Progenitor cell of endocrine pancreas (in vitro differentiated cells): ENCODE measurements at regions not wholly inside any gene's neighbourhood (a gene's known extent, or its start where the extent isn't known, plus 50 kb on each side); places are given as distances from the start of the nearest gene placed in this dataset.

Source experiments
- DNase-seq: peaks from one replicate; pipeline ENCODE4 v3.0.0; 2021; ENCODE audit warnings: low spot score; ENCODE audit not compliant: unreplicated experiment
- H3K27ac Mint-ChIP-seq: 2 replicates; pipeline ENCODE4 v1.8.0; 2021; ENCODE audit warnings: mild to moderate bottlenecking, moderate library complexity, mixed read lengths
- H3K27me3 Mint-ChIP-seq: 2 replicates; pipeline ENCODE4 v1.8.0; 2021; ENCODE audit warnings: mixed read lengths
- H3K36me3 Mint-ChIP-seq: 2 replicates; pipeline ENCODE4 v1.8.0; 2022; ENCODE audit warnings: mixed read lengths; ENCODE audit not compliant: insufficient read depth
- H3K4me1 Mint-ChIP-seq: 2 replicates; pipeline ENCODE4 v1.8.0; 2021; ENCODE audit warnings: low read depth, mixed read lengths
- H3K4me3 Mint-ChIP-seq: 2 replicates; pipeline ENCODE4 v1.8.0; 2021; ENCODE audit warnings: low read depth, mild to moderate bottlenecking, moderate library complexity, mixed read lengths
- H3K9me3 Mint-ChIP-seq: 2 replicates; pipeline ENCODE4 v1.8.0; 2021; ENCODE audit warnings: low read depth, mixed read lengths
- TF ChIP-seq, protein P1 (sequence below): fragments of 200-600 bp; sonication (generic); IDR thresholded peaks from one replicate; pipeline ENCODE4 v1.5.0; 2021; ENCODE audit warnings: antibody characterized with exemption, mild to moderate bottlenecking; ENCODE audit not compliant: unreplicated experiment

- TF ChIP-seq, protein P1, sequence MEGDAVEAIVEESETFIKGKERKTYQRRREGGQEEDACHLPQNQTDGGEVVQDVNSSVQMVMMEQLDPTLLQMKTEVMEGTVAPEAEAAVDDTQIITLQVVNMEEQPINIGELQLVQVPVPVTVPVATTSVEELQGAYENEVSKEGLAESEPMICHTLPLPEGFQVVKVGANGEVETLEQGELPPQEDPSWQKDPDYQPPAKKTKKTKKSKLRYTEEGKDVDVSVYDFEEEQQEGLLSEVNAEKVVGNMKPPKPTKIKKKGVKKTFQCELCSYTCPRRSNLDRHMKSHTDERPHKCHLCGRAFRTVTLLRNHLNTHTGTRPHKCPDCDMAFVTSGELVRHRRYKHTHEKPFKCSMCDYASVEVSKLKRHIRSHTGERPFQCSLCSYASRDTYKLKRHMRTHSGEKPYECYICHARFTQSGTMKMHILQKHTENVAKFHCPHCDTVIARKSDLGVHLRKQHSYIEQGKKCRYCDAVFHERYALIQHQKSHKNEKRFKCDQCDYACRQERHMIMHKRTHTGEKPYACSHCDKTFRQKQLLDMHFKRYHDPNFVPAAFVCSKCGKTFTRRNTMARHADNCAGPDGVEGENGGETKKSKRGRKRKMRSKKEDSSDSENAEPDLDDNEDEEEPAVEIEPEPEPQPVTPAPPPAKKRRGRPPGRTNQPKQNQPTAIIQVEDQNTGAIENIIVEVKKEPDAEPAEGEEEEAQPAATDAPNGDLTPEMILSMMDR, result no peak
- Mint-ChIP-seq H3K27me3 (no peaks in the 10 kb centered on the region), H3K9me3 (no peaks in the 10 kb centered on the region), H3K4me1 (peaks cover 30% of the 10 kb centered on the region), H3K36me3 (peaks cover 2% of the 10 kb centered on the region), H3K27ac (no peak overlapping the region), H3K4me3 (no peak overlapping the region)
- DNase-seq, result no peak
Measured at GRCh38 chr13:105773241-105773640, 762.2 kb downstream of the EFNB2 start.

DNA sequence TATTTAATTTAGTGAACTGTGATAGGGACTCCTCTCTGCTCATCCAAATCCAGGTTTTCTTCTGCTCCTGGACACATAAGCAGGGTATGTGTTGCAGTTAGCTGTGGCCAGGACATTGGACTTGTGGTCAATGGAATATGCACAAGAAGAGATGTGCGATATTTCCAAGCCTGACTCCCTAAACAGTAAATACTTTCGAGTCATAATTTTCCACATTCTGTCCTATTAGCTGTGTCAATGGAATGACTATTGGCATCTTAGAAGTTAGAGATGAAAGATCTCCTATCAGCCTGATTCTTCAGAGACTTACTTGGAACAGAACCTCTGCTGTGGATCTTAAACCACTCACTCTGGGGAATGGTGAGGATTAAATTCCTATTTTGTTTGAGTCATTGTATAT lies 771.0 kb downstream of the EFNB2 start:
- Mint-ChIP-seq H3K27me3 (peaks cover 7% of the 10 kb centered on the region), H3K36me3 (no peaks in the 10 kb centered on the region), H3K9me3 (no peaks in the 10 kb centered on the region), H3K27ac (no peak overlapping the region), H3K4me1 (no peaks in the 10 kb centered on the region), H3K4me3 (no peak overlapping the region)
- no peak for DNase-seq
- TF ChIP-seq, protein P1, result no peak

DNA sequence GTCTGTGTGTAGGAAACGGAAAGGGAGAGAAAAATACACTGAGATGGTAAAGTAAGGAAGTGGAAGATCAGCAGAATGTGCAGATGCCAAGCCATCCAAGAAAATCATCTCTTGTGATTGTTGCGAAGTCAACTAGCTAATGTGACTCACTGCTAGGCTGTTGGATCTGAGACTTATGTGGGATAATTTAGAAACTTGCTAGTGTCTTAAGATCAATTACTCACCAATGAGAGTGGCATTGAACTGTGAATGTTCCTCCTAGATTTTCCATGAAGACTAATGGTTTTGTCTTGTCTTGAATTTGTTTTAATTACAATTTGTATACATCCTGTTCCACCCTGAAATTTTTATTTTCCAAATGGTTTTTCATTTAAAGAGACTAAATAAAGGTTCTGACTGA lies 771.6 kb downstream of the EFNB2 start:
- Mint-ChIP-seq H3K4me3 (no peak overlapping the region), H3K36me3 (no peaks in the 10 kb centered on the region), H3K9me3 (no peaks in the 10 kb centered on the region), H3K4me1 (no peaks in the 10 kb centered on the region), H3K27ac (no peak overlapping the region), H3K27me3 (peaks cover 7% of the 10 kb centered on the region)
- DNase-seq, result no peak
- TF ChIP-seq, protein P1, result no peak

- TF ChIP-seq, protein P1, result no peak
Measured at GRCh38 chr13:105762096-105762495, 773.4 kb downstream of the EFNB2 start.

GRCh38 chr13:105758918-105759860 lies 776.3 kb downstream of the EFNB2 start:
- H3K36me3 Mint-ChIP-seq, result no peaks in the 10 kb centered on the region
- no peaks in the 10 kb centered on the region for H3K9me3 Mint-ChIP-seq
- H3K4me3 Mint-ChIP-seq, result no peak overlapping the region
- H3K27ac Mint-ChIP-seq, result no peak overlapping the region
- no peaks in the 10 kb centered on the region for H3K4me1 Mint-ChIP-seq
- TF ChIP-seq, protein P1, result no peak
- no peaks in the 10 kb centered on the region for H3K27me3 Mint-ChIP-seq
- DNase-seq, result no peak

More at GRCh38 chr13:105762096-105762495, 773.4 kb downstream of the EFNB2 start:
- Mint-ChIP-seq H3K9me3 (no peaks in the 10 kb centered on the region), H3K4me3 (no peak overlapping the region), H3K4me1 (no peaks in the 10 kb centered on the region), H3K36me3 (no peaks in the 10 kb centered on the region), H3K27ac (no peak overlapping the region), H3K27me3 (peaks cover 3% of the 10 kb centered on the region)
- DNase-seq, result no peak
